SK-N-SH (cell line): ENCODE measurements at regions not wholly inside any gene's neighbourhood (a gene's known extent, or its start where the extent isn't known, plus 50 kb on each side); places are given as distances from the start of the nearest gene placed in this dataset.
A peak's percentile ranks its signal among the peaks of the same experiment; 100 is the strongest.

ENCODE experiments used
- CTCF ChIA-PET: fragments of 300-600, 350-600 bp; formaldehyde crosslinking; extraction: SDS; loops from one replicate; lab custom pipeline; 2021; lab: Yijun Ruan, JAX
- POLR2A ChIA-PET: fragments of 350-600 bp; sonication (Branson Sonifier 250); formaldehyde crosslinking; extraction: SDS; loops from one replicate; lab custom pipeline; 2020; ENCODE audit warnings: antibody characterized with exemption, inconsistent platforms; lab: Yijun Ruan, JAX
- DNase-seq: peaks from one replicate; pipeline ENCODE4 v3.0.0; 2012
- H2AFZ ChIP-seq: fragments of 200-600 bp; sonication (generic); 2 replicates; pipeline ENCODE4 v1.8.1; 2016; ENCODE audit warnings: antibody characterized with exemption, mild to moderate bottlenecking, low read depth
- H3F3A ChIP-seq: fragments of 200-600 bp; sonication (generic); replicated peaks from 2 replicates; pipeline ENCODE3; 2016; ENCODE audit warnings: antibody characterized with exemption, mild to moderate bottlenecking; ENCODE audit not compliant: insufficient read depth
- H3K27ac ChIP-seq, 2 experiments: fragments of 200-500 bp in 1 of 2; fragments of 200-600 bp in 1 of 2; sonication (Bioruptor generic) in 1 of 2; sonication (generic), shearing (Covaris generic) in 1 of 2; 2 replicates each; pipeline versions ENCODE4 v1.5.1 to v1.6.1; 2014 to 2016; ENCODE audit warnings: low read depth in 2 of 2, inconsistent platforms in 1 of 2, low read length in 1 of 2, mild to moderate bottlenecking in 1 of 2, mixed read lengths in 1 of 2
- H3K27me3 ChIP-seq: fragments of 200-600 bp; sonication (generic), shearing (Covaris generic); 2 replicates; pipeline ENCODE4 v1.6.1; 2016; ENCODE audit warnings: mixed run types; ENCODE audit not compliant: insufficient read depth
- H3K36me3 ChIP-seq, 2 experiments: fragments of 200-500 bp in 1 of 2; fragments of 200-600 bp in 1 of 2; sonication (Bioruptor generic) in 1 of 2; sonication (generic) in 1 of 2; replicated peaks in 1 of 2; 2 replicates each; pipeline versions ENCODE3 to v1.5.1; 2014 to 2016; ENCODE audit warnings: low read length in 1 of 2, mild to moderate bottlenecking in 1 of 2; ENCODE audit not compliant: insufficient read depth in 2 of 2, control insufficient read depth in 1 of 2
- H3K4me1 ChIP-seq, 2 experiments: fragments of 200-500 bp in 1 of 2; fragments of 200-600 bp in 1 of 2; sonication (Bioruptor generic) in 1 of 2; sonication (generic), shearing (Covaris generic) in 1 of 2; 2 replicates each; pipeline versions ENCODE4 v1.5.1 to v1.6.1; 2014 to 2016; ENCODE audit warnings: low read depth in 1 of 2, low read length in 1 of 2, mixed run types in 1 of 2; ENCODE audit not compliant: insufficient read depth in 2 of 2, control insufficient read depth in 1 of 2
- H3K4me2 ChIP-seq: fragments of 200-600 bp; sonication (generic), shearing (Covaris generic); 2 replicates; pipeline ENCODE4 v1.6.1; 2017; ENCODE audit warnings: mixed run types
- H3K4me3 ChIP-seq, 2 experiments: fragments of 200-500 bp in 1 of 2; fragments of 200-600 bp in 1 of 2; sonication (Bioruptor generic) in 1 of 2; sonication (generic), shearing (Covaris generic) in 1 of 2; 2 replicates each; pipeline versions ENCODE4 v1.5.1 to v1.8.1; 2014 to 2016; ENCODE audit warnings: low read depth in 2 of 2, inconsistent platforms in 1 of 2, low read length in 1 of 2, mild to moderate bottlenecking in 1 of 2, mixed read lengths in 1 of 2, moderate library complexity in 1 of 2
- H3K79me2 ChIP-seq: fragments of 200-600 bp; sonication (generic); 2 replicates; pipeline ENCODE4 v1.8.1; 2017; ENCODE audit warnings: mild to moderate bottlenecking; ENCODE audit not compliant: insufficient read depth
- H3K9ac ChIP-seq: fragments of 200-600 bp; sonication (generic); 2 replicates; pipeline ENCODE4 v1.6.1; 2017; ENCODE audit warnings: mixed run types
- H3K9me2 ChIP-seq: fragments of 200-600 bp; sonication (generic); 2 replicates; pipeline ENCODE4 v1.6.1; 2017; ENCODE audit warnings: mixed run types
- H3K9me3 ChIP-seq: fragments of 200-600 bp; sonication (generic); 2 replicates; pipeline ENCODE4 v1.6.1; 2017; ENCODE audit warnings: mixed run types, mild to moderate bottlenecking, moderate library complexity
- H4K20me1 ChIP-seq: fragments of 200-600 bp; sonication (generic); 2 replicates; pipeline ENCODE4 v1.6.1; 2017; ENCODE audit warnings: mild to moderate bottlenecking, mixed run types; ENCODE audit not compliant: insufficient read depth
- CHD2 ChIP-seq: fragments of 150-350 bp; IDR thresholded peaks from 2 replicates; pipeline ENCODE4 v1.6.1; 2018; ENCODE audit warnings: low read length; ENCODE audit not compliant: partially characterized antibody
- CTCF ChIP-seq: fragments of 200-600 bp; sonication (generic); IDR thresholded peaks from 2 replicates; pipeline ENCODE4 v1.6.1; 2017; ENCODE audit warnings: antibody characterized with exemption, mild to moderate bottlenecking, moderate library complexity
- ELF1 ChIP-seq: IDR thresholded peaks from 2 replicates; pipeline ENCODE4 v1.4.0; 2012
- EP300 ChIP-seq, 2 experiments: IDR thresholded peaks; 2 replicates each; pipeline versions ENCODE4 v1.4.0 to v1.6.1; 2012; ENCODE audit warnings: borderline replicate concordance in 1 of 2, low read depth in 1 of 2, low read length in 1 of 2
- EZH2phosphoT487 ChIP-seq: fragments of 200-600 bp; sonication (generic); IDR thresholded peaks from 2 replicates; pipeline ENCODE4 v1.6.1; 2017; ENCODE audit warnings: low read depth, mixed run types, mild to moderate bottlenecking, antibody characterized with exemption, moderate library complexity, borderline replicate concordance
- FOXJ3 ChIP-seq: sonication (generic); formaldehyde crosslinking; IDR thresholded peaks from 2 replicates; pipeline ENCODE4 v1.5.1; 2020; ENCODE audit warnings: mild to moderate bottlenecking, missing genetic modification reagents
- FOXM1 ChIP-seq: IDR thresholded peaks from 2 replicates; pipeline ENCODE4 v1.4.0; 2012; ENCODE audit warnings: low read depth, mild to moderate bottlenecking
- JUND ChIP-seq: IDR thresholded peaks from 2 replicates; pipeline ENCODE4 v1.4.0; 2012
- MEF2A ChIP-seq: IDR thresholded peaks from 2 replicates; pipeline ENCODE4 v1.4.0; 2012; ENCODE audit warnings: low read depth, borderline replicate concordance
- MXI1 ChIP-seq: IDR thresholded peaks from 2 replicates; pipeline ENCODE4 v1.6.1; 2012; ENCODE audit warnings: mild to moderate bottlenecking, low read depth, low read length, improper control_type of control experiment
- NFIC ChIP-seq: IDR thresholded peaks from 2 replicates; pipeline ENCODE4 v1.4.0; 2012; ENCODE audit warnings: borderline replicate concordance
- NRF1 ChIP-seq: IDR thresholded peaks from 2 replicates; pipeline ENCODE4 v1.6.1; 2012; ENCODE audit warnings: low read depth, mild to moderate bottlenecking, low read length
- POLR2AphosphoS5 ChIP-seq: IDR thresholded peaks from 2 replicates; pipeline ENCODE4 v1.6.1; 2012; ENCODE audit warnings: low read depth, low read length
- RFX5 ChIP-seq: IDR thresholded peaks from 2 replicates; pipeline ENCODE4 v1.6.1; 2012; ENCODE audit warnings: mild to moderate bottlenecking, improper control_type of control experiment, low read length
- SIN3A ChIP-seq: IDR thresholded peaks from 2 replicates; pipeline ENCODE4 v1.6.1; 2012; ENCODE audit warnings: low read depth, mild to moderate bottlenecking, low read length, moderate library complexity, borderline replicate concordance
- SMC3 ChIP-seq: IDR thresholded peaks from 2 replicates; pipeline ENCODE4 v1.6.1; 2012; ENCODE audit warnings: low read depth, low read length, improper control_type of control experiment
- TEAD4 ChIP-seq: IDR thresholded peaks from 2 replicates; pipeline ENCODE4 v1.4.0; 2012; ENCODE audit warnings: mild to moderate bottlenecking, borderline replicate concordance; ENCODE audit not compliant: insufficient read depth
- USF1 ChIP-seq: IDR thresholded peaks from 2 replicates; pipeline ENCODE4 v1.4.0; 2012; ENCODE audit warnings: low read depth, borderline replicate concordance
- YY1 ChIP-seq: IDR thresholded peaks from 2 replicates; pipeline ENCODE4 v1.4.0; 2012; ENCODE audit warnings: low read depth, mild to moderate bottlenecking
- WGBS: methylation state at CpG from one replicate; pipeline ENCODE4 v1.1.6; 2017; ENCODE audit warnings: low lambda C conversion rate; 5-methylcytosine and 5-hydroxymethylcytosine counted together

GRCh38 chr1:38418195-38419030 lies 371.8 kb upstream of the POU3F1 start:
- no peaks in the 10 kb centered on the region for H3K9me2 ChIP-seq
- no peak overlapping the region for H3K4me3 ChIP-seq
- H3K36me3 ChIP-seq = no peaks in the 10 kb centered on the region
- peak overlapping the region; percentile 68; the same call in 1 of the 2 replicates for H2AFZ ChIP-seq
- 0 out of 2 replicates have a peak overlapping the region, but pooled peaks have one; percentile 12 for H3K4me2 ChIP-seq
- H4K20me1 ChIP-seq = no peaks in the 10 kb centered on the region
- TF ChIP-seq FOXM1 (no peak), CTCF (no peak), ELF1 (no peak), USF1 (no peak), NRF1 (no peak), CHD2 (no peak), MEF2A (no peak), EP300 (IDR thresholded peaks at IDR 0.05; ENCODE audit: borderline replicate concordance in 1 of 2, low read depth in 1 of 2, low read length in 1 of 2) (no peak), EZH2phosphoT487 (no peak)
- no peaks in the 10 kb centered on the region for H3K79me2 ChIP-seq
- DNase-seq = no peak
- no peaks in the 10 kb centered on the region for H3K9me3 ChIP-seq
- ChIA-PET POLR2A (no interaction called here), CTCF (no interaction called here)
- 11% methylated on average over 9 of the region's 9 CpGs for WGBS
- no peak overlapping the region for H3K27ac ChIP-seq
- H3K27me3 ChIP-seq = no peaks in the 10 kb centered on the region
- H3K9ac ChIP-seq = no peak overlapping the region
- peaks cover 0 to 9% of the 10 kb centered on the region in 2 experiments; a peak in 2 of 4 replicates for H3K4me1 ChIP-seq
- no peaks in the 10 kb centered on the region for H3F3A ChIP-seq

GRCh38 chr1:38403667-38404066 lies 357.1 kb upstream of the POU3F1 start:
- Histone ChIP-seq H4K20me1 (no peaks in the 10 kb centered on the region), H3K27ac (no peak overlapping the region), H3K79me2 (no peaks in the 10 kb centered on the region), H3K9me2 (no peaks in the 10 kb centered on the region), H3K9me3 (no peaks in the 10 kb centered on the region), H3F3A (no peaks in the 10 kb centered on the region), H3K4me2 (no peak overlapping the region), H2AFZ (no peak overlapping the region), H3K36me3 (no peaks in the 10 kb centered on the region), H3K4me1 (no peaks in the 10 kb centered on the region), H3K9ac (no peak overlapping the region), H3K4me3 (no peak overlapping the region), H3K27me3 (no peaks in the 10 kb centered on the region)
- WGBS = 53% methylated on average over 2 of the region's 2 CpGs
- CTCF ChIA-PET = interaction anchor here (1.3 kb wide), 1 partner anchor 377 kb away, joined by 4 read pairs; no protein-coding TSS in a partner anchor
- no peak for DNase-seq
- TF ChIP-seq POLR2AphosphoS5 = no peak
- no peak for TF ChIP-seq RFX5
- no peak for TF ChIP-seq NFIC
- no peak for TF ChIP-seq SMC3
- no peak for TF ChIP-seq SIN3A
- TF ChIP-seq JUND = no peak
- no peak for TF ChIP-seq MXI1
- TF ChIP-seq CHD2 = no peak
- no peak for TF ChIP-seq ELF1
- no peak for TF ChIP-seq EZH2phosphoT487
- no peak for TF ChIP-seq FOXM1
- TF ChIP-seq FOXJ3 (CRISPR knock-in tag) = no peak
- no peak for TF ChIP-seq YY1
- TF ChIP-seq USF1 = no peak
- no peak for TF ChIP-seq TEAD4
- TF ChIP-seq, all 33 proteins: peak for 0
- POLR2A ChIA-PET = no interaction called here
